ENCODE measurements at regions not wholly inside any gene's neighbourhood (a gene's known extent, or its start where the extent isn't known, plus 50 kb on each side); places are given as distances from the start of the nearest gene placed in this dataset.

- no peaks in the 10 kb centered on the region for H3K9me3 ChIP-seq
- H3K36me3 ChIP-seq = no peaks in the 10 kb centered on the region
- no peak for DNase-seq
- intact Hi-C loops (cut with DNase I; ENCODE audit: low total_unique reads) (no loop called here), in situ Hi-C loops (cut with MboI; ENCODE audit: low sequenced_read_pairs in 4 of 4) (no loop called here)
- H3K4me3 ChIP-seq = no peak overlapping the region
- no peaks in the 10 kb centered on the region for H3K27me3 ChIP-seq
- H3K27ac ChIP-seq = no peak overlapping the region
- H3K4me1 ChIP-seq = no peaks in the 10 kb centered on the region
- no peak for ATAC-seq
- TF ChIP-seq CTCF (IDR thresholded peaks at IDR 0.05 in 4 of 5, conservative IDR thresholded peaks at IDR 0.05 in 1 of 5) (no peak), POLR2A (IDR thresholded peaks at IDR 0.05) (no peak)
Observed at GRCh38 chr5:93123127-93123526, 457.9 kb downstream of the NR2F1-AS1 start.

- no peak overlapping the region for H3K4me3 ChIP-seq
- DNase-seq (no peak), ATAC-seq (no peak)
- in situ Hi-C loops (cut with MboI; ENCODE audit: low sequenced_read_pairs in 4 of 4) (no loop called here), intact Hi-C loops (cut with DNase I; ENCODE audit: low total_unique reads) (no loop called here)
- no peak overlapping the region for H3K27ac ChIP-seq
- no peaks in the 10 kb centered on the region for H3K36me3 ChIP-seq
- H3K27me3 ChIP-seq = no peaks in the 10 kb centered on the region
- no peaks in the 10 kb centered on the region for H3K9me3 ChIP-seq
- no peak for TF ChIP-seq POLR2A (IDR thresholded peaks at IDR 0.05)
- no peak for TF ChIP-seq CTCF (IDR thresholded peaks at IDR 0.05 in 4 of 5, conservative IDR thresholded peaks at IDR 0.05 in 1 of 5)
- no peaks in the 10 kb centered on the region for H3K4me1 ChIP-seq
Observed at GRCh38 chr5:93122446-93122845, 458.6 kb downstream of the NR2F1-AS1 start.

DNA sequence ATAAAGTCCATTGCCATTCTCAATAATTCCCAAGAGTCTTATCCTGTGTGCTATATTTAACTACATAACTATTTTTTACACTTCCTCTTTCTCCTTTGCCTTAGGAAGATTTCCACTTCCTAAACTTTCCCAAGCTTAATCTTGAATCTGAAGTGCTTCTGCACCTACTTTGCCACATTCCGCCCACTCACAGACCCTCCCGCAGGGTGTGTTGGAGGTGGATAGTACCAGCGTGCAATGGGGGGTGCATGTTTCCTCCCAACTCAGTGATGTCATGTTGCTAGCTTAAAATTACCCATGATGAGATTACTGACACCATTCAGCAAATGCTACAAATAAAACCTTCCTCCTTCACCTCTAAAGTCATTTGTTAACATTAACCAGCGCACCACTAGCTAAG, 460.2 kb downstream of the NR2F1-AS1 start:
- intact Hi-C loops (cut with DNase I; ENCODE audit: low total_unique reads) = no loop called here
- H3K9me3 ChIP-seq = no peaks in the 10 kb centered on the region

DNA sequence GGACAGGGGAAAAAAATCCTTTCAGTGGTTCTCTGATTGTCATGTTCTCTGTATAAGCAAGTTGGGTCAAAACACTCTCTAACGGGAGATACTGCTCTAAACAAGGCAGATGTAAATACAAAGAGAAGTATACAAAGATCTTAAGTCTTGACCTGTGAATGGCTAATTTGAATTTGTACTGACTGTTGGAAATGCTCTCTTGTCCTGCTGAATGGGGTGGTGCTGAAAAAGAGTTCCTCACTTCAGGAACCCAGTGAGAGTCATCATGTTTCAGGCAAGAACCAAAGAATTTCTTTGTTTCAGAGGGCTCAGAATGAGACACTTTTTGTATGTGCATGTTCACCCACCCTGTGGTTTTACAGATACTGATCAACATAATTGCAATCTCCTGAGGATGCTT, 461.0 kb downstream of the NR2F1-AS1 start:
- no peak for DNase-seq
- Histone ChIP-seq H3K36me3 (no peaks in the 10 kb centered on the region), H3K9me3 (no peaks in the 10 kb centered on the region), H3K4me3 (no peak overlapping the region), H3K27ac (no peak overlapping the region), H3K27me3 (no peaks in the 10 kb centered on the region), H3K4me1 (no peaks in the 10 kb centered on the region)
- in situ Hi-C loops (cut with MboI; ENCODE audit: low sequenced_read_pairs in 4 of 4) (no loop called here), intact Hi-C loops (cut with DNase I; ENCODE audit: low total_unique reads) (no loop called here)
- no peak for ATAC-seq
- no peak for TF ChIP-seq POLR2A (IDR thresholded peaks at IDR 0.05)
- no peak for TF ChIP-seq CTCF (IDR thresholded peaks at IDR 0.05 in 4 of 5, conservative IDR thresholded peaks at IDR 0.05 in 1 of 5)

More for the DNA sequence above, 460.2 kb downstream of the NR2F1-AS1 start:
- in situ Hi-C loops (cut with MboI; ENCODE audit: low sequenced_read_pairs in 4 of 4) = no loop called here
- no peak for ATAC-seq
- no peaks in the 10 kb centered on the region for H3K27me3 ChIP-seq
- TF ChIP-seq CTCF (IDR thresholded peaks at IDR 0.05 in 4 of 5, conservative IDR thresholded peaks at IDR 0.05 in 1 of 5) = no peak
- TF ChIP-seq POLR2A (IDR thresholded peaks at IDR 0.05) = no peak
- H3K4me1 ChIP-seq = no peaks in the 10 kb centered on the region
- no peak overlapping the region for H3K27ac ChIP-seq
- H3K4me3 ChIP-seq = no peak overlapping the region
- no peak for DNase-seq
- H3K36me3 ChIP-seq = no peaks in the 10 kb centered on the region

DNA sequence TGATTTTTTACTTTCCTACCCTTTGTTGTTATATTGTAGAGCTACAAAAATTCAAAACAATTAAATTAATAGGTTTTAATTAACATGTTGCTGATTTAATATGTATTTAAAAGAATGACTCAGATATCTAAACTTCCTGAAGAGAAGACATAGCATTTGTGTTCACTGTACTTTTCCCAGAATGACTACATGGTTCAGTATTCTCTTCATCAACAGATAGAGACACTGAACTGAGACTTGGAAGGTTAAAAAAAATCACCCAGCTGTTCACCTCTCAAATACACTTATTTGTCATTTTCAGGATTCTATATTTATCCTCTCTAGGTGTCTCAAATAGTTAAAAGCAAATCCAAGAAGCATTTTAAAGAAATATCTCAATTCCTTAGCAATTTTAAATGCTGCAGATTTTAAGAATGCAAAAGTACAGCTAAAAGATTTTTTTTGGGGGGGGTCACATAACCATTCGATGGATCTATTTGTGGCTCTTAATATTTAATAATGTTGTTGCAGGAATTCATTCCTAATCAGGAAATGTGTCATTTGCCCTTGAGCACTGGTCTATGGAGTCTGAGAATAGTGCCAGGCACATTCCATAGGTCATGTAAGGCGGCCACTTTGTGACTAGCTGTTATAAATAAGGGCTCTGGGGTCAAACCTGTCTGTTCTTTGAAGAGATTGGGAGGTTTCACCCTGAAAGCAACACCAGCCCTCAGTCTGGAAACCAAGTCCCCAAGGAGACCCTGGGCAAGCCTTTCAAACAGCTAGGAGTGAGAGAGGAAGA, 463.1 kb downstream of the NR2F1-AS1 start:
- TF ChIP-seq POLR2A (IDR thresholded peaks at IDR 0.05) (no peak), CTCF (IDR thresholded peaks at IDR 0.05 in 4 of 5, conservative IDR thresholded peaks at IDR 0.05 in 1 of 5) (no peak)
- H3K4me1 ChIP-seq = no peaks in the 10 kb centered on the region
- H3K27ac ChIP-seq = no peak overlapping the region
- ATAC-seq (no peak), DNase-seq (no peak)
- H3K27me3 ChIP-seq = no peaks in the 10 kb centered on the region
- intact Hi-C loops (cut with DNase I; ENCODE audit: low total_unique reads) (no loop called here), in situ Hi-C loops (cut with MboI; ENCODE audit: low sequenced_read_pairs in 4 of 4) (no loop called here)
- no peaks in the 10 kb centered on the region for H3K36me3 ChIP-seq
- H3K9me3 ChIP-seq = no peaks in the 10 kb centered on the region
- H3K4me3 ChIP-seq = no peak overlapping the region
